ENCODE measurements at regions not wholly inside any gene's neighbourhood (a gene's known extent, or its start where the extent isn't known, plus 50 kb on each side); places are given as distances from the start of the nearest gene placed in this dataset.

DNA sequence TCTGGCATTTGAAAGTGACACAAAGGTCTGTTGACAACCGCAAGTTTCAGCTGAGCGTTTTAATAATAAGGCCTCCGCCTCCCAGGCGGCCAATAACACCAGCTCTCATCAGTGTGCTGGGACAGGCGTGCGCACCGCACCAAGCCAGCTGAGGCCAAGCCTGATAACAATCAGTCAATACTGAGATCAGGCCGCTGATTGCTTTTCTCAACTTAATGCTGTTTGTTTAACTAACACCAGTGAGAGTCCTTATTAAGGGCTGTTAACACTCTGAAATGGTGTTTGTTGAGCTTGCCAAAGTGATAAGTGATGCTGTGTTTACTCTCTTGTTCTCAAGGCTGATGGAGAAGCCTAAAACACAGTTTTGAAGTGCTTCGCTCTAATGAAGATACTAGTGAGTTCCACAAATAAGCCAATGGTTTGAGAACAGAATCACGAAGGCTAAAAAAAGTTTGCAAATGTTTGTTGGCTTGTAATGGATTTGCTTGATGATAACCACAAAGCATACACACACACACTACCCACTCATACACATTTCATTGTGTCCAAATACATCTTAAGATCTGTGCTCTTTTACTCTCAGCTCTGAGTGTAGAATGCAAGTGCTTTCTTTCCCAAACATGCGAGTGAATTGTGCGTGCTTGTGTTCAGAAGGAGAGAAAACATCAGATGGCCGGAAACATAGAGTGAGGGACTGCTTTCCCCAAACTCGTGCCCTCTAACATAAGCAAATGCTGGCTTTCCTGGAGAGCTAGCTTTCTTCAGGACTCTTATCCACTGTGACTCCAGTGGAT, 330.4 kb upstream of the KLF4 start:
- no peak for TF ChIP-seq CTCF (tag by site-specific recombination; IDR thresholded peaks at IDR 0.05)
- TF ChIP-seq, protein P1, sequence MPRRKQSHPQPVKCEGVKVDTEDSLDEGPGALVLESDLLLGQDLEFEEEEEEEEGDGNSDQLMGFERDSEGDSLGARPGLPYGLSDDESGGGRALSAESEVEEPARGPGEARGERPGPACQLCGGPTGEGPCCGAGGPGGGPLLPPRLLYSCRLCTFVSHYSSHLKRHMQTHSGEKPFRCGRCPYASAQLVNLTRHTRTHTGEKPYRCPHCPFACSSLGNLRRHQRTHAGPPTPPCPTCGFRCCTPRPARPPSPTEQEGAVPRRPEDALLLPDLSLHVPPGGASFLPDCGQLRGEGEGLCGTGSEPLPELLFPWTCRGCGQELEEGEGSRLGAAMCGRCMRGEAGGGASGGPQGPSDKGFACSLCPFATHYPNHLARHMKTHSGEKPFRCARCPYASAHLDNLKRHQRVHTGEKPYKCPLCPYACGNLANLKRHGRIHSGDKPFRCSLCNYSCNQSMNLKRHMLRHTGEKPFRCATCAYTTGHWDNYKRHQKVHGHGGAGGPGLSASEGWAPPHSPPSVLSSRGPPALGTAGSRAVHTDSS (tag by site-specific recombination; IDR thresholded peaks at IDR 0.05) = no peak
- TF ChIP-seq HOXA7 (CRISPR knock-in tag; IDR thresholded peaks at IDR 0.05; ENCODE audit: borderline replicate concordance) = 0 out of 2 replicates have a peak, but pooled peaks have one; percentile 28
- TF ChIP-seq, protein P2, sequence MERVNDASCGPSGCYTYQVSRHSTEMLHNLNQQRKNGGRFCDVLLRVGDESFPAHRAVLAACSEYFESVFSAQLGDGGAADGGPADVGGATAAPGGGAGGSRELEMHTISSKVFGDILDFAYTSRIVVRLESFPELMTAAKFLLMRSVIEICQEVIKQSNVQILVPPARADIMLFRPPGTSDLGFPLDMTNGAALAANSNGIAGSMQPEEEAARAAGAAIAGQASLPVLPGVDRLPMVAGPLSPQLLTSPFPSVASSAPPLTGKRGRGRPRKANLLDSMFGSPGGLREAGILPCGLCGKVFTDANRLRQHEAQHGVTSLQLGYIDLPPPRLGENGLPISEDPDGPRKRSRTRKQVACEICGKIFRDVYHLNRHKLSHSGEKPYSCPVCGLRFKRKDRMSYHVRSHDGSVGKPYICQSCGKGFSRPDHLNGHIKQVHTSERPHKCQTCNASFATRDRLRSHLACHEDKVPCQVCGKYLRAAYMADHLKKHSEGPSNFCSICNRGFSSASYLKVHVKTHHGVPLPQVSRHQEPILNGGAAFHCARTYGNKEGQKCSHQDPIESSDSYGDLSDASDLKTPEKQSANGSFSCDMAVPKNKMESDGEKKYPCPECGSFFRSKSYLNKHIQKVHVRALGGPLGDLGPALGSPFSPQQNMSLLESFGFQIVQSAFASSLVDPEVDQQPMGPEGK (tag by site-specific recombination; IDR thresholded peaks at IDR 0.05) = no peak
- TF ChIP-seq PRDM1 (tag by site-specific recombination; IDR thresholded peaks at IDR 0.05) = no peak
- TF ChIP-seq, protein P3, sequence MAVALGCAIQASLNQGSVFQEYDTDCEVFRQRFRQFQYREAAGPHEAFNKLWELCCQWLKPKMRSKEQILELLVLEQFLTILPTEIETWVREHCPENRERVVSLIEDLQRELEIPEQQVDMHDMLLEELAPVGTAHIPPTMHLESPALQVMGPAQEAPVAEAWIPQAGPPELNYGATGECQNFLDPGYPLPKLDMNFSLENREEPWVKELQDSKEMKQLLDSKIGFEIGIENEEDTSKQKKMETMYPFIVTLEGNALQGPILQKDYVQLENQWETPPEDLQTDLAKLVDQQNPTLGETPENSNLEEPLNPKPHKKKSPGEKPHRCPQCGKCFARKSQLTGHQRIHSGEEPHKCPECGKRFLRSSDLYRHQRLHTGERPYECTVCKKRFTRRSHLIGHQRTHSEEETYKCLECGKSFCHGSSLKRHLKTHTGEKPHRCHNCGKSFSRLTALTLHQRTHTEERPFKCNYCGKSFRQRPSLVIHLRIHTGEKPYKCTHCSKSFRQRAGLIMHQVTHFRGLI (tag by site-specific recombination; IDR thresholded peaks at IDR 0.05) = no peak
